ENCODE measurements at regions not wholly inside any gene's neighbourhood (a gene's known extent, or its start where the extent isn't known, plus 50 kb on each side); places are given as distances from the start of the nearest gene placed in this dataset.
A peak's percentile ranks its signal among the peaks of the same experiment; 100 is the strongest.
"Not testable (repeated sequence)": the region's sequence is repeated elsewhere in the genome, so short reads cannot be mapped to it uniquely, and the experiment has no call there.

DNA sequence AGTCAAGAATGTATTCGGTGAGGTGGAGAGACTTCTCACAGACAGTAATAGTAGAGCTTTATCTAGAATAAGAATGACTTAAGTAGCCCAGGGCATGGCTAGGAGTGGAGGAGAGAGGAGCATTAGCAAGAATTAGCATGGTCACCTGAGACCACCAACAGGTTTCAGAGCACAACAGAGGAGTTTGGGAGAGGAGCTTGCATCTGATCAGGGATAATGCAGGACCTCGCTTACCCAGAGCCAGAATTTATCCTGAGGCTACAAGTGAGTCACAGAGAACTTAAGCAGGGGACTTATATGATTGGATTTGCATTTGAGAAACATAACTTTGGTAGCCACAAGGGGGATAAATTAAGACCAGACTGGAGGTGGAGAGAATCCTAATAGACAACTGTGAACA lies 102.1 kb upstream of the FNDC3A start:
- no peak overlapping the region for H3K4me3 ChIP-seq (ENCODE audit: low read depth, low read length)
- peak; percentile 28 for DNase-seq (ENCODE audit: low read depth, low spot score)
- in situ Hi-C loops (cut with HindIII; ENCODE audit: low sequenced_read_pairs), result no loop called here
- TF ChIP-seq, protein P1, sequence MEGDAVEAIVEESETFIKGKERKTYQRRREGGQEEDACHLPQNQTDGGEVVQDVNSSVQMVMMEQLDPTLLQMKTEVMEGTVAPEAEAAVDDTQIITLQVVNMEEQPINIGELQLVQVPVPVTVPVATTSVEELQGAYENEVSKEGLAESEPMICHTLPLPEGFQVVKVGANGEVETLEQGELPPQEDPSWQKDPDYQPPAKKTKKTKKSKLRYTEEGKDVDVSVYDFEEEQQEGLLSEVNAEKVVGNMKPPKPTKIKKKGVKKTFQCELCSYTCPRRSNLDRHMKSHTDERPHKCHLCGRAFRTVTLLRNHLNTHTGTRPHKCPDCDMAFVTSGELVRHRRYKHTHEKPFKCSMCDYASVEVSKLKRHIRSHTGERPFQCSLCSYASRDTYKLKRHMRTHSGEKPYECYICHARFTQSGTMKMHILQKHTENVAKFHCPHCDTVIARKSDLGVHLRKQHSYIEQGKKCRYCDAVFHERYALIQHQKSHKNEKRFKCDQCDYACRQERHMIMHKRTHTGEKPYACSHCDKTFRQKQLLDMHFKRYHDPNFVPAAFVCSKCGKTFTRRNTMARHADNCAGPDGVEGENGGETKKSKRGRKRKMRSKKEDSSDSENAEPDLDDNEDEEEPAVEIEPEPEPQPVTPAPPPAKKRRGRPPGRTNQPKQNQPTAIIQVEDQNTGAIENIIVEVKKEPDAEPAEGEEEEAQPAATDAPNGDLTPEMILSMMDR (IDR thresholded peaks at IDR 0.05; ENCODE audit: low read depth, low read length), result no peak

DNA sequence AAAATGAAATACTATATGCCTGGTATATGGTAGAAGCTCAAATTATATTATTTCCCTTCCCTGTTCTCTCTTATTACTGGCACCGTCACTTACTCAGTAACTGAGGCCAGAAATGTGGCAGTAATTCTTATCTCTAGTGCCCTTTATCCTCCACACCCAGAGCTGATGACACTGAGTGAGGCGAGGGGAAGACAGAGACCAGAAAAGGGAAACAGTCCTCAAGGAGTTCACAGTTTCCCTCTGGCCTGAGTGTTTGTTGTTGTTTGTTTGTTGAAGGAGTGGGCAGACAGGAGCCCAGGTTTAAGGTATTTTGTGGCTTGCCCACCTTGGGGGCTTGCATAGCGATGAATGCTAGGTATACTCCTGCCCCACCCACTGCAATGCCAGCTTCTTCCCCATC lies 101.5 kb upstream of the FNDC3A start:
- DNase-seq (ENCODE audit: low read depth, low spot score), result no peak
- TF ChIP-seq, protein P1 (IDR thresholded peaks at IDR 0.05; ENCODE audit: low read depth, low read length), result no peak
- no peak overlapping the region for H3K4me3 ChIP-seq (ENCODE audit: low read depth, low read length)
- in situ Hi-C loops (cut with HindIII; ENCODE audit: low sequenced_read_pairs), result no loop called here

GRCh38 chr13:48875047-48875446 lies 100.7 kb upstream of the FNDC3A start:
- no peak for DNase-seq (ENCODE audit: low read depth, low spot score)
- TF ChIP-seq, protein P1 (IDR thresholded peaks at IDR 0.05; ENCODE audit: low read depth, low read length), result no peak
- no peak overlapping the region for H3K4me3 ChIP-seq (ENCODE audit: low read depth, low read length)
- in situ Hi-C loops (cut with HindIII; ENCODE audit: low sequenced_read_pairs), result no loop called here

DNA sequence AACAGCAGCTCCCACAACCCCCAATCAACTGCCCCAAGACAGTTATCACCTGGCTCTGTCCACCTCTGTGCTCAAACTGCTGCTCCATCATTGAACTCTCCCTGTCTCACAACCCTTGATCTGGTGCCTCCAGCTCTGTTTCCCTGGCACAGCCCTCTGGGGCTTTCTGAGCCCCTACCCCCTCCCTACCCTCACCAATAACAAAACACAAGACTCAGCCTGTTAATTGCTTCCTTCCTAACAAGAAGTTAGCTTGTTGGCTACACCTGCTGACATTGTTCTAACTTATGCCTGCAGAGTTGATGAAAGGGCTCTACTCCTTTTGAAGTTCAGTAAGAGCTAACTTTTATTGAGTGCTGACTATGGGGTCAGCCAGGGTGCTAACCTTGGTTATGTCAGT lies 99.4 kb upstream of the FNDC3A start:
- TF ChIP-seq, protein P1 (IDR thresholded peaks at IDR 0.05; ENCODE audit: low read depth, low read length), result no peak
- no peak overlapping the region for H3K4me3 ChIP-seq (ENCODE audit: low read depth, low read length)
- in situ Hi-C loops (cut with HindIII; ENCODE audit: low sequenced_read_pairs), result no loop called here
- DNase-seq (ENCODE audit: low read depth, low spot score), result no peak

DNA sequence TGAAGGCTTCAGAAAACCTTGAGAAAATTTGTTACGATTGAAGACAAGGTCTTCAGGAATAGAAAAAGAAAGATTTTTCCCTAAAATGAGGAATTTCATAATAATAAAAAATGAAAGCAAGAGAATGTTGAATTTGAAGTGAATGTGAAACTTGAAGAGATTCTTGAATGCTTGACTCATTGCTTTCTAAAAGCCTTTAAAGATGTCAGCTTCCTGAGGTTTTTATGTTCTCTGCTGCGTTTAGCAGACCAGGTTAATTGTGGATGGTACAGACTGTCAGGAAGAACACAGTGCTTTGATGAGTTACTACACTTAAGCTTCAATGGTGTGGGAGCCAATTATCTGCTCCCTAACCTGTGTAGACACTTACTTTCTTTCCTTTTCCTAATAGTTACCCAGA lies 96.3 kb upstream of the FNDC3A start:
- in situ Hi-C loops (cut with HindIII; ENCODE audit: low sequenced_read_pairs), result no loop called here
- no peak for DNase-seq (ENCODE audit: low read depth, low spot score)
- no peak overlapping the region for H3K4me3 ChIP-seq (ENCODE audit: low read depth, low read length)

DNA sequence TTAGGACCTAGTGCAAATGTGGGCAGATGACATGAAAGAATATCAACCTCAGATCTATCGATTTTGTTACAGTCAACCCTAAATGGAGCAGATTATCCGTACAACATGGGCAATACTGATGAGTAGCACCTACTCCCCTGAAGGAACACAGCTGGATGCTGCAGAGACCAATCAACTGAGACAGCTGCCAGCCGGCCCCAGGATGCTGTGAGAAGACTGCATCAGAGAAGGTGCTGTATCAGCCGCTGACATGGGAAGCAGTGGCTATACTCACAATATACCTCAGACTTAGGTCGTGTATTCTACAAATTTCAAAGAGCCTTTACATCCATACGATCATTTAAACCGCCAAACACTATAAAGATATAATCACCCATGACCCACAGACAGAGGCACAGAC lies 95.9 kb upstream of the FNDC3A start:
- no peak overlapping the region for H3K4me3 ChIP-seq (ENCODE audit: low read depth, low read length)
- in situ Hi-C loops (cut with HindIII; ENCODE audit: low sequenced_read_pairs), result no loop called here
- DNase-seq (ENCODE audit: low read depth, low spot score), result no peak
- TF ChIP-seq, protein P1 (IDR thresholded peaks at IDR 0.05; ENCODE audit: low read depth, low read length), result no peak

More for the DNA sequence above, 96.3 kb upstream of the FNDC3A start:
- TF ChIP-seq, protein P1 (IDR thresholded peaks at IDR 0.05; ENCODE audit: low read depth, low read length), result no peak

DNA sequence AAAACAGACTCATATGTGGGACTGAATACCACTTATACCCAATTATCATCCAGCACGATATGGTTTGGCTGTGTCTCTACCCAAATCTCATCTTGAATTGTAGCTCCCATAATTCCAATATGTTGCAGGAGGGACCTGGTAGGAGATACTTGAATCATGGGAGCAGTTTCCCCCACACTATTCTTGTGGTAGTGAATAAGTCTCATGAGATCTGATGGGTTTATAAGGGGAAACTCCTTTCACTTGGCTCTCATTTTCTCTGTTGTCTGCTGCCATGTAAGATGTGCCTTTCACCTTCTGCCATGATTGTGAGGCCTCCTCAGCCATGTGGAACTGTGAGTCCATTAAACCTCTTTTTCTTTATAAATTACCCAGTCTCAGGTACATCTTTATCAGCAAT lies 91.9 kb upstream of the FNDC3A start:
- H3K4me3 ChIP-seq (ENCODE audit: low read depth, low read length); DNase-seq (ENCODE audit: low read depth, low spot score); in situ Hi-C loops (cut with HindIII; ENCODE audit: low sequenced_read_pairs): not testable (repeated sequence)

All from astrocyte of the spinal cord (primary cell).